Stimulated activated CD4-positive, alpha-beta T cell treated with anti-CD3 and anti-CD28 coated beads, TNF-alpha, amount 100 ng/mL, for 24 hours (primary cell): ENCODE measurements at regions not wholly inside any gene's neighbourhood (a gene's known extent, or its start where the extent isn't known, plus 50 kb on each side); places are given as distances from the start of the nearest gene placed in this dataset.
"Not testable (repeated sequence)": the region's sequence is repeated elsewhere in the genome, so short reads cannot be mapped to it uniquely, and the experiment has no call there.

Experiments
- DNase-seq, 3 experiments: peaks; one replicate each; pipeline ENCODE4 v3.0.0-alpha.2; 2020; ENCODE audit warnings: low read depth in 3 of 3

DNA sequence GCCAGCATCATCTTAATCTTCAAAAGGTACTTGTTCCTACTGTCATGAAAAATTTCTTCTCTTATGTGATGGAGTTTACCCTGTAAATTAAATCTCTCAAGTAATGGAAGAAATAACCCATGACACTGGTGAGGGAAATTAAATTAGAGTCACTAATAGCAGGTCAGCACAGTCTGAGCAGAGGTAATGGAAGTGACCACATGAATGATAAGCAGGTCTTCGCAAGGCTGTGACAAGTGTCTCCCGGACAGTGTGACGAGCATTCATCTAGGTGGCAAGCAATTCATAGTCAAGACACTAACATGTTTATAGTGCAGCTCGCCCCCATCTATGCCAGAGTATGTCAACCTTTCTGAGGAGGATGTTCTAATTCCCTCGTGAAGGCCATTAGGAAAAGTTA, 249.2 kb downstream of the FRK start:
- DNase-seq, result no peak

DNA sequence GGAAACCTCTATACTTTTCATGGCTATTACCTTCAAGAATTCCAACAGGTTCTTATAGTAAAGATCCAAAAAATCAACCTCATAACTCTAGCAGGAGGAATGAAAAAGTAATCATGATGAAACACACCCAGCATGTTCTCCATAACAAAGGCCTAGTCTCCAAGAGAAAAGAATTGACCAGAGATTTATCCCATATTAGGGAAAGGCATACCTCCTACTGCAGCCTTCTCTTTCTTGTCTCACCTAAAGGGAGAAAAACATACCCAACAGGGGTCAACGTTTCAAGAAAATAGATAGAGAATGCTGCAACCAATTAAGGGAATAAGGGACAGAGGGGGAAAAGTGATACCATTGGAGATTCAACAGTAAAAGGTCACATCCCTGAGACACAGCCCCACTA, 262.5 kb downstream of the FRK start:
- DNase-seq, result no peak

DNA sequence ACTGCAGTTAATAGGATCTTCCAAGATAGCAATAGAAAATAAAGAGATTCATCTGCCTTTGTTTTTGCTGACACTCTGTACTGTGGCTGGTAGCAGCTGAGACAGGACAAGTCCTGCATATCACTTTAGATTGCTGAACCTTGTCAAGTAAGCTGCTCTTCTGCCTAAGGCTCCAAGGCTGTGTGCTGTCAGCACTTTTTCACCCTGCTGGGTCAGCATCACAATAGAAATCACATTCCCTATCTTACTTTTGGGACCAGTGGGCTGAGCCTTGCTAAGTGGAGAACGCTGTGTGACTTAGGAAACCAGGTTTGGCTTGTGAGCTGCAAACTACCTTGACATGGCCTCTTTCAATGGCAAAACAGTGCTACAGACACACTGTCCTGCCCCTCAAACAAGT, 263.9 kb downstream of the FRK start:
- DNase-seq, result no peak

DNA sequence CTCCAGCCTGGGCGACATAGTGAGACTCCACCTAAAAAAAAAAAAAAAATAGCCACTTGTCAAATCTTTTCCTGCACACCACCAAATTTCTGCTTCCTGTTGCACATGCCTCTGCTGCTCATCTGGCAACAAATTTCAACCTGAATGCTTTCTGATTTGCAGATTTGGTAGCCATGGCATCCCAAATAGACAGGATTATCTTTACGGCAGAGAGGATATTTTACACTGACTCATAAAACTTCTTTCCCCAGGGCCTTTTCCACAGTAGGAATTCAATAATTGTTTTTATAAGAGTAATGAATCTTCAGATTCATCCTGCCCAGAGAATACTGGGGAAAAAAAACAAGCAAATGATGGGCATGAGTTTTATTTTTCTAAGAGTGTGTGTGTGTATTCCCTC, 264.6 kb downstream of the FRK start:
- DNase-seq, result no peak

DNA sequence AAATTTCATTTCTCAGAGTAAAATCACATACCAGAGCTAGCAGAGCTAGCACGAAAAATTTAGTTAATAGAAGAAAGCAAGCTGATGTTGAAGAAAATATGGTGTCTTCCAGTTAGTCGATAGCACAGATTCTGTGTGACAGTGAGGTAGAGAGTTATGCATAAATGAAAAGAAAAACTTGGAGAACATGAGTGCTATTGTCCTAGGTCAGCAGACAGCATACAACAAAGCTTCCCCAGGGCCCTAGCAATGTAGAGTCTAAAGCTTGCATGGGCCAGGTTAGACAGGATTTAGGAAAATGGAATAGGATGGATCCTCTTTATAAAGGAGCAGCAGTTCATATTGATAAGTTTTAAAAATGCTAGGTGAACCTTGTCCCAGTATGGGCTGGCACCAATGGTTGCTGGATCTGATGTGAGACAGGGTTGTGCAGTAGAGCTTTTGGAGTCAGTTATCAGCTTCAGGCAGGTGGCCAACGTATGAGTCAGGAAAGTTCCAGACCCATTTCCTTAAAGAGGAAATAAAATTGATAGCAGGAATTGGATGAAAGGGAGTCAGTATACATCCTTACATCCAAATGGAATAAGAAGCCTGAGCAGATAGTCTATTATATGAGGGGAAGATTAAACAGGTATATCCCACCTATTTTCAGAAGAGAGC, 277.2 kb downstream of the FRK start:
- no peak for DNase-seq

DNA sequence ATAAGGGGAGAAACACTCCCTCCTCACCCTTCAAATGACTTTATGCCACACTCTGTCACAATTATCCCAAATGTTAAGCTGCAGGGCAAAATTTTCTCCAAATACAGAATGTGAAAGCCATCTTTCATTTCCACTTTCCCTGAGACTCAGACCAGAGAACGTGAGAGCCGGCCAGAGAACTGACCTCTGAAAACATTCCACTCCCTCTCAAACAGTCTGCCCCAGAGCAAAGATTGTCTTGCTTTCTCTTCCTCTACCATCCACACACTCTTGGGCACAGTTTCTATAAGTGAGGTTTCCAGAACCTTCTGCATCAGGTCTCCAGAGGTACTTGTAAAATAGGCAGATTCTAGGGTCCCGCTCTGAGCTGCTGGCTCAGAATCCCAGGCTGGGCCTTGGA, 278.1 kb downstream of the FRK start:
- no peak for DNase-seq

DNA sequence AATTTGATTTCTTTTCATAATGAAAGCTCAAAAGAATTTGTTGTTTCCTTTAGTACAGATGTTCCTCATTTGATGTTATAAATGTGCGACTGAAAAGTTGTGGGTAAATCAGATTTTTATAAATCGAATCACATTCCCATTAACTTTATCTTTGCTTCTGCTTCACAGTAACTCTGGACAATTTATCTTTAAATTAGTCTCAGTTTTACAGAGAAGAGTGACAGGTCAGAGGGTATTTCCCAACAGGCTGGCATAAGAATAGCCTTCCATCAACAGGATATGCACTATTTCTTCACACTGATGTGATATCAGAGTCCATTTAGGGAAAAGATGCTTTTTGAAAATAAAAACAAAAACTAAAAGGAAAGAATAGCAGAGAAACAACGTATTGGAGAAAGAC, 286.9 kb downstream of the FRK start:
- no peak for DNase-seq

DNA sequence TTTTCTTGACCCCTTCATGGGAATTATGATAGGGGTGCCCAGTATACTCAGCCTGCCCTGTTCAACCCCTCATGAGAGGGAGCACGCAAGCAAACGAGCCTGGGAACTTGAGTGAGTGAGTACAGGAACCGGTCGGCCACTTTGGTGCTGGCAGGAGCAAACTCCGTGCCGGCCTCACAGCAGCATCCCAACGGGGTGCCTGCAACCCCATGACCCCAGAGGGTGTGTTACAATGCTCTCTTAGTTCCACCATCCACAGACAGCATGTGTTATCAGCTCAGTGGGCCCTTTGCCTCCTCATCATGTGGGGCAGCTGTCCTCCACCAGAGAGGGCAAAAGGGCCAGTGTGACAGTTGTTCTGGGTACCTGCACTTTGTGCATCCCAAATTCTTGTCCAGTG, 289.8 kb downstream of the FRK start:
- no peak for DNase-seq

DNA sequence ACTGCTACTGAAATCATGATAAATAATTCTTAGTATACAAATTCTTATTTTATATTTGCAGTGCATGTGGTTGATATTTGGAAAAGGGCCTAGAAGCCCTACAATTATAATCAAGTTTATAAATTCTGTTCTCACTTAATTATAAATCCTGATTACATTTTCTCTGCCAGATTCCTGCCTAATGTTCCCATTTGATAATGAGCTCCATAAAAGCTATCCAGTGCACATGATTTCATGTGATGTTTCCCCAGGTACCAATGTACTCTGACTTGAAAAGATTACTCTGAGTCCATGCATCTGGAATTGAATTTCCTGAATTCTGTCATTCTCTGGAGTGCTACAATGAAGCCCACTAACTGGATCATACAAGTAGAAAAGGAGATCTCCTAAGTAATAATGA, 292.2 kb downstream of the FRK start:
- DNase-seq, result no peak

DNA sequence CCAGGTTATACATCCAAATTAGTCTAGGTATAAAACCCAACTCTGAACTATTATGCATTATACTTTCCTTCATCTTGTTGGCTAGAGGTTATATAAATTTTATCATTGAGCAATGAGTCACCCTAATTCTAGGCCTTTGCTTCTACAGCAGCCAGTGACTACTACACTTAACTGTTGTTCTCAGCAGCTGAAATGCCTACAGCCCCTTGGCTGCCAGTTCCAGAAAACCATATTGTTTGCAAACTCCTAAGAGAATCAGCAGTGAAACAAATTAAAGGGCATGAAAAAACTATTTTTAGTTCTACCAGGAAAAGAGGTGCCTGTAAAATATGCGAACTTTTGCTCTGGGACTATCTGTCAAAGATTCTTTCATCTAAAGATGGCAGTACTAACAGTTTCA, 292.8 kb downstream of the FRK start:
- no peak for DNase-seq

DNA sequence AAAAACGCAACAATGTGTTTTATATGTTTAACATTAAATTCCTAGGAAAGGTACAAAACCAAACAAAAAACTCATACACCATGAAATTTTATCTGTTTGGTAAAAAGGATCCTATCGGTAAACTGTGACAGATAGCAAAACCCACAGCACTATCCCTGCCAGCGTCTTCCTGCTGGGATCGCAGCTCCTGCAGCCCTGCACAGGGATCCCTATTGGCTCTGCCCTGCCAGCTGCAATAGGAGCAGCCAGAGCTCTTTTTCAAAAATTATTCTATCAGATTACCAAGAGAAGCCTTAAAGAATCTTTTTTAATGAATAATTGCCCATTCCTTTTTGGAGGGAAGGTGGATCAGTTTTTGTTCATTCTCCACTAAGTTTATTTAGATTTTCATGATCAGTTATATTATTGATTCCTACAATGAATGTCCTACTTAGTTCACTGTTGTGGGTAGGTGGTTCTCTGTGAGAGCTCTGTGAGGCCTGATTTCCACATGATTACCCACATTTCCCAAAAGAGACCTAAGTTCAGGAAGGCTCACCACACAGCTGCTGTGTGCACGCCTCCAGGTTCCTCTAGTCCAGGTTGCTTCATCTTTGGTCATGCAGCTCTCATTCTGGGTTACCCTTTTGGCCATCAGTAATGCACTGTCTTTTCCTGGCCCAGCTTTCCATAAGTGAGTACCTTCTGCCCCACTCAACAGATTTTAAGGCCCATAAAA, 293.8 kb downstream of the FRK start:
- DNase-seq, result no peak

DNA sequence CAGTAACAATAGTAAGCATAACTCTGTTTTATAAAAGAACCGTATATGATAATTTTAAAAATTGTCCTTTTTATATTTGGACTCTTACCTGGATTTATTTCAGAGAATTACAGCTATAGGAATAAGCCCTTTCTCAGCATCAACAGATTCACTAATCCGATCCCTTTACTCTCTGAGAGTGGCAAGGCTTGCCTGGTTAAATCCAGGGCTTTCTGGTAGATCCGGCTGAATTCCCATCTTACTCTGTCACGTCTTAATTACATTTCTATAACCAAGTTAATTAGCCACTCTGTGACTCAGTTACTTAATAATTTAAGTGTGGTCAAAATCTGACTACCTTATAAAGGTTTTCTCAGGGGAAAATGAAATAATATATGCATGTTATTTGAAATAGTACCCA, 294.7 kb downstream of the FRK start:
- DNase-seq, result no peak

DNA sequence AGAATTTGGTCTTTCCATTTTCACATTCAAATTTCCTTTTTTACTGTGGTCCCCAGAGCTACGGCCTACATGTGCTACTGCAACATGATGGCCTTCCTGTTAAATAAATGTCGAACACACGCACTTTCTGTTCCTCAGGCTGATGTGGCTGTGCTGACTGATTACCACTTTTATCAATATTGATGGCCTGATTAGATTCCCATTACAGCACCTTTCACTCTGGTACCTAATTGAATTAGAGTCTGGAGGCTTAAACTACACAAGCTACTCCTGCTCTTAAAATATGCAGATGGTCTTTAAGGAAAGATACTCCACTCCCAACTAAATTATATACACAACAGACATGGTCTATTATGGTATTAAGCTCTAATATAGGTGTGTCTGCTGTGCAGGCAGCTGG, 301.6 kb downstream of the FRK start:
- no peak for DNase-seq

DNA sequence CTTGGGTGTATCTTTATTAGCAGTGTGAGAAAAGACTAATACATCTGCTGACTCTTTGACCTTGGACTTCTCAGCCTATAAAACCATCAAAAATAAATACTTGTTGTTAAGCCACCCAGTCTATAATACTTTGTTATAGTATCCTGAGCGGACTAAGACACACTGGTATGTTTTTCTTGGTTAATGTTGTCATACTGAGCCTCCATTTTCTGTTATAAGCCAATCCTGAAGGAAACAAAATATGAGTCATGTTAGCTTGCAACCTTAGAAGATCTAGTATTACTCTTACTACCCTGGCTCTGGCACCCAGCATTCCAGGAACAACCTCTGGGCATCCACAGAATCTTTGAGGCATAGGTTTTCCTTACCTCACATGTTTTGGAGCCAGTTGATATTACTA, 307.2 kb downstream of the FRK start:
- no peak for DNase-seq

DNA sequence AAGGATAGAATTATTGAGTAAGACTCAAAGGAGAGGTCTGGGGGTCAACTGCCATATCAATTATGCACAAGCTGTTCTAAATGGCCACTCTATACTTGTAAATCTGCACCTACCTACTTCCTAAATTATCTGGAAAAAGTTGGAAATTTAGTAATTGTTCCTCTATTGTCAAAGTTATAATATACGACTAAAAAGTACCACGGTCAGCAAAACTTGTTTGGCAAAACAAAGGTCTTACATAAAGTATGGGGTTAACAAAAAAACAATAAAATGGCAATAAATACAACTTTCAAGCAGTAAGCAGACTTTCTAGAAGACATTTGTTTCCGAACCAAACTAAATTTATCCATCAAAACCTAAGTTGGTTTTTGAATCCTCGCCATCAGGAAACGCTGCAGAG, 309.7 kb downstream of the FRK start:
- no peak for DNase-seq

DNA sequence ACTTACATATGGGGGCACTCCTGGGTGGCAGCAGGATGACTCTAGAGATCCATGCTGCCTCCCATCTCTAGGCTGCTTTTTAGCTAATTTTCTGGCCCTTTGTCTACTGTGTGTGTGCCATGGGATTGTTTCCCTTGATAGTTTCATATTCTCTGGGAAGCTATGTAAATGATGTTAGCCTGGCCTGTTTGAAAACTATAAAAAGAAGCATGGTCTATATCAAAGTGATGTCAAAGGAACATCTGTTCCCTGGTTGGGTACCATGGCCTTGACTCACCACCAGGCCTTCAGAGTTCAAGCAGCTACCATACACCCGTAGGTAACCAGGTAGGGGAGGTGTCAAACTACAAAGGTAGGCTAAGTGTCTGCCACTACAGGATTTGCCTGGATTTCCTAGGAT, 310.4 kb downstream of the FRK start:
- no peak for DNase-seq

DNA sequence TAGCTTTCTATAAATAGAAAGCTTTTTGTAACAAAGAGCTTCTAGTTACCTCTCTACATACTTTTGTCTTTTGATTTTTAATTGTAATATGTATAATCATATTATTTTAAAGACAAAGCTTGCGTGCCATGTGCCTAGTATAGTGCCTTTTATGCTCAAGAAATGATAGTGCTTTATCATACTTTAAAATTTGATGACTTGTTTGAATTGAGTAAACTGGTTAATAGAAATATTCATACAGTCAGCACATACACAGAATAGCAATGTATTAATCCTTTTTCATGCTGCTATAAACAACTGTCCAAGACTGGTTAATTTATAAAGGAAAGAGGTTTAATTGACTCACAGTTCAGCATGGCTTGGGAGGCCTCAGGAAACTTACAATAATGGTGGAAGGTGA, 313.0 kb downstream of the FRK start:
- DNase-seq, result no peak

DNA sequence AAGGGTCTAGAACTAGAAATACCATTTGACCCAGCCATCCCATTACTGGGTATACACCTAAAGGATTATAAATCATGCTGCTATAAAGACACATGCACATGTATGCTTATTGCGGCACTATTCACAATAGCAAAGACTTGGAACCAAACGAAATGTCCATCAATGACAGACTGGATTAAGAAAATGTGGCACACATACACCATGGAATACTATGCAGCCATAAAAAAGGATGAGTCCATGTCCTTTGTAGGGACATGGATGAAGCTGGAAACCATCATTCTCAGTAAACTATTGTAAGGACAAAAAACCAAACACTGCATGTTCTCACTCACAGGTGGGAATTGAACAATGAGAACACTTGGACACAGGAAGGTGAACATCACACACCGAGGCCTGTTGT, 314.1 kb downstream of the FRK start:
- DNase-seq, result not testable (repeated sequence)

DNA sequence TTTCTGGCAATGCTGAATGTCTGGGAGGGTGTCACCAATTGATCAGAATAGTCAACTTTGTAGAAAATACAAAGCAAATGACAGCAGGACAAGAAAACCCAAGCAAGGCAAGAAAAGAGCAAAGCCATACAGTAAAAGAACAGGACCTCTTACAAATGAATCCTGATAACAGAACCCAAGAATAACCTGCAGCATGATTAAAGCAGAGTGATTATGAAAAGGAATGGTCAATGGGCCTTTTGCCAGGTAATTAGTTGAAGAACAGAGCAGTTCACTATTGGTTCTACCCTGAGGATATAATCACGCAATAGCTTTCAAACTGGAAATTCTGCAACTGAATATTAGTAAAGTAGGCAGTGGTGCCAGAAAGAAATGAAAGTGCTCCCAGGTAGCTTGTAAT, 319.8 kb downstream of the FRK start:
- no peak for DNase-seq

DNA sequence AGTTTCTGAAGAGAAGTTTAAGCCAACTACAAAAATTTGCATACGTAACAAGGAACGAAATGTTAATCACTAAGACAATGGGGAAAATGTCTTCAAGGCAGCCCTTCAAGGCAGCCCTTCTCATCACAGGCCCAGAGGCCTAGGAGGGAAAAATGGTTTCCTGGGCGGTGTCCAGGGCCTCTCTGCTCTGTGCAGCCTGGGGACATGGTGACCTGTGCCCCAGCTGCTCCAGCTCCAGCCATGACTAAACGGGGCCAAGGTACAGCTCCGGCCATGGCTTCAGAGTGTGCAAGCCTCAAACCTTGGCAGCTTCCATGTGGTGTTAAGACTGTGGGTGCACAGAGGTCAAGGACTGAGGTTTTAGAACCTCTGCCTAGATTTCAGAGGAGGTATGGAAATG, 325.1 kb downstream of the FRK start:
- DNase-seq, result no peak

DNA sequence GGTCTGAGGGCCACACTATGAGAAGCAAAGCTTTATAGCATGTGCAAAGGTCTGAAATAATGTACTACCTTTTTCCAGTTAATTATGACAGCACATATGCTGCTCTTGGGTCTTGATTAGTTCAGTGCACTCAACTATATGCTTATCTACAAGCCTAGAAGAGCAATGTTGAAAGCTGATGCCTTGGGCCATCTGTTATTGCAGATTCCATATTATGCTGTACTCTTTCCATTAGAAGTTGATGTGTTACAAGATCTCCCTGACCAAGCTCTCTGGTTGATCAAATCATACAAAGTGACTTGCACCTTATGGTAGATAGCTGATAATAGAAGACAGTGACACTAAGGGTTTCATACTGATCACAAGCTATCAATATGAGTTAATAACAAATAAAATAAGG, 327.3 kb downstream of the FRK start:
- no peak for DNase-seq

DNA sequence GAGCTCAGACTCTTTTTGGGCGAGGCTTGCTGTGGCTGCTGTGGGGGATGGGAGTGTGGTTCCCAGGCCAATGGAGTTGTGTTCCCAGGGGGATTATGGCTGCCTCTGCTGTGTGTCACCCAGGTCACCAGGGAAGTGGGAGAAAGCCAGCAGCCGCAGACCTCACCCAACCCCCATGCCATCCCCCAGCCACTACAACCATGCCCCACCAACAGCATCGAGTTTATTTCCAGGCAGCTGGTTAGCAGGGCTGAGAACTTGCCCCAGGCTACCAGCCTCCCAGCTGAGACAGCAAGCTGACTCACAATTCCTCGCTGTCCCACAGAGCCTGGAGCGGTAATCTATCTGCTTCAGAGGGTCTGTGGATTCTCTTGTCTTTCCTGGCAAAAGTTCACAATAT, 331.7 kb downstream of the FRK start:
- no peak for DNase-seq

DNA sequence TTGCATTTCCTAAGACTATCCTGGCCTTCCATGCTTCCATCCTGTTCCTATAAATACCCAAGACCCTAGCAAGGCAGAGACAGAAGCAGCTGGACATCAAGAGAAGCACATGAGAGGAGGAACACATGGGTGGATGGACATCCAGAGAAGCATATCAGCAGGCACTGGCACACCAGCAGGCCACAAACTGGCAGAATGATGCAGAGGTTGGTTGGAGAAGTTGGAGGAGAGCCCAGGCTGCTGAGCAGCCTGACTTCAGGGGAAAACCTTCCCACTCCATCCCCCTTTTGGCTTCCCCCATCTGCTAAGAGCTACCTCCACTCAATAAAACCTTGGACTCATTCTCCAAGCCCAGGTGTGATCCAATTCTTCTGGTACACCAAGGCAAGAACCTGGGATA, 332.5 kb downstream of the FRK start:
- DNase-seq, result no peak

DNA sequence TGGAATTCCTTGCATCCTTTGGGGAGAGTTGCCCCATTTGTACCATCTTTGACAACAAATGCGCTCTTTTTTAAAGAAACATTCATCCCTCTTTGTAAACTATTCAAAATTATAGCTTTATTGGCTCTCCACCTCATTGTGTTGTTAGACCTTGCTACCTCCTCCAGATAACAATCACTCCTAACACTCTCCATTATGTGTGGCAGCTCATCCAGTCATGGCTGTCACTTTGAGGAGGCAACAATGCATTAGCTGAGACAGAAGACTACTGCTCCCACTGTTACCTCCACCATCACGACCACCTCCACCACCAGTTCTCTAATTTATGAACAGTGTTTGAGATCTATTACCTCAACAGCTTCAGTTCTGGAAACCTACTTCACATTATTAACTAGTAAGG, 339.1 kb downstream of the FRK start:
- no peak for DNase-seq
